Sigmoid colon (tissue), 4 donors: ENCODE measurements at regions not wholly inside any gene's neighbourhood (a gene's known extent, or its start where the extent isn't known, plus 50 kb on each side); places are given as distances from the start of the nearest gene placed in this dataset.

Experiments used
- EP300 ChIP-seq, 4 donors: sonication (generic); formaldehyde crosslinking; IDR thresholded peaks; one replicate each; pipeline ENCODE4 v1.6.1; 2017; ENCODE audit warnings: antibody characterized with exemption in 4 of 4
- POLR2A ChIP-seq, 2 donors: fragments of 450-650 bp; IDR thresholded peaks; one replicate each; pipeline ENCODE4 v1.6.1; 2016; ENCODE audit warnings: antibody characterized with exemption in 2 of 2, mild to moderate bottlenecking in 2 of 2, moderate library complexity in 2 of 2
- POLR2AphosphoS5 ChIP-seq, 4 donors: sonication (generic); formaldehyde crosslinking; IDR thresholded peaks; one replicate each; pipeline ENCODE4 v1.6.1; 2017; ENCODE audit warnings: antibody characterized with exemption in 4 of 4
- TF ChIP-seq, protein P1 (sequence below), 4 experiments: fragments of 450-650 bp in 3 of 4; fragments of 200-600 bp in 1 of 4; IDR thresholded peaks; one replicate each; pipeline ENCODE4 v1.5.1; 2016 to 2019; ENCODE audit warnings: antibody characterized with exemption in 4 of 4, mild to moderate bottlenecking in 3 of 4, moderate library complexity in 2 of 4

DNA sequence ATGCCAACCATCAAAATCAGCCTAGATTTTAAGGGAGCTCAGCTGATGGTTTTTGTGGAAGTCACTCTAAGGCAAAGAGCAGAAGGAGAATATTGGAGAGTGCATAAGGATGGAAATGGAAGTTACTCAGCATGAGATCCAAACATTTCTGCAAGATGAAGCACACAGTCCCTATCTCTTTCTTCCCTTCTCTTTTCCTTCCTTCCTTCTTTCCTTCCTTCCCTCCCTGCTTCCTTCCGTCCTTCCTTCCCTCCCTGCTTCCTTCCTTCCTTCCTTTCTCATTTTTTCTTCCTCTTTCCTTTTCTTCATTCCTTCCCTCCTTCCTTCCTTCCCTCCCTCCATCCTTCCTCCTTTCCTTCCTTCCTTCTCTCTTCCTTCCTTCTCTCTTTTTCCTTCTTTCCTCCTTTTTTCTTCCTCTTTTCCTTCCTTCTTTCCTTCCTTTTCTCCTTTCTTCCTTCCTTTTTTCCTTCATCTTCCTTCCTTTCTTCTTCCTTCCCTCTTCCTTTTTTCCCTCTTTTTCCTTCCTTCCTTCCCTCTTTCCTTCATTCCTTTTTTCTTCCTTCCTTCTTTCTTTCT, 727.9 kb upstream of the CDH2 start:
- TF ChIP-seq, protein P1, sequence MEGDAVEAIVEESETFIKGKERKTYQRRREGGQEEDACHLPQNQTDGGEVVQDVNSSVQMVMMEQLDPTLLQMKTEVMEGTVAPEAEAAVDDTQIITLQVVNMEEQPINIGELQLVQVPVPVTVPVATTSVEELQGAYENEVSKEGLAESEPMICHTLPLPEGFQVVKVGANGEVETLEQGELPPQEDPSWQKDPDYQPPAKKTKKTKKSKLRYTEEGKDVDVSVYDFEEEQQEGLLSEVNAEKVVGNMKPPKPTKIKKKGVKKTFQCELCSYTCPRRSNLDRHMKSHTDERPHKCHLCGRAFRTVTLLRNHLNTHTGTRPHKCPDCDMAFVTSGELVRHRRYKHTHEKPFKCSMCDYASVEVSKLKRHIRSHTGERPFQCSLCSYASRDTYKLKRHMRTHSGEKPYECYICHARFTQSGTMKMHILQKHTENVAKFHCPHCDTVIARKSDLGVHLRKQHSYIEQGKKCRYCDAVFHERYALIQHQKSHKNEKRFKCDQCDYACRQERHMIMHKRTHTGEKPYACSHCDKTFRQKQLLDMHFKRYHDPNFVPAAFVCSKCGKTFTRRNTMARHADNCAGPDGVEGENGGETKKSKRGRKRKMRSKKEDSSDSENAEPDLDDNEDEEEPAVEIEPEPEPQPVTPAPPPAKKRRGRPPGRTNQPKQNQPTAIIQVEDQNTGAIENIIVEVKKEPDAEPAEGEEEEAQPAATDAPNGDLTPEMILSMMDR (IDR thresholded peaks at IDR 0.05), result no peak
- TF ChIP-seq POLR2AphosphoS5 (IDR thresholded peaks at IDR 0.05) (no peak), POLR2A (IDR thresholded peaks at IDR 0.05) (no peak), EP300 (IDR thresholded peaks at IDR 0.05) (no peak)
